ENCODE measurements at regions not wholly inside any gene's neighbourhood (a gene's known extent, or its start where the extent isn't known, plus 50 kb on each side); places are given as distances from the start of the nearest gene placed in this dataset.

GRCh38 chr5:31137676-31138075, 55.8 kb upstream of the CDH6 start:
- intact Hi-C loops (cut with micrococcal nuclease) = no loop called here

- intact Hi-C loops (cut with micrococcal nuclease) = no loop called here
These were observed 57.9 kb upstream of the CDH6 start for GRCh38 chr5:31135542-31135941.

- intact Hi-C loops (cut with micrococcal nuclease) = no loop called here
These were observed 60.0 kb upstream of the CDH6 start for GRCh38 chr5:31133488-31133887.

GRCh38 chr5:31131381-31131891, 62.0 kb upstream of the CDH6 start:
- intact Hi-C loops (cut with micrococcal nuclease) = no loop called here

GRCh38 chr5:31130676-31131075, 62.8 kb upstream of the CDH6 start:
- intact Hi-C loops (cut with micrococcal nuclease) = no loop called here

GRCh38 chr5:31124651-31125305, 68.7 kb upstream of the CDH6 start:
- intact Hi-C loops (cut with micrococcal nuclease) = no loop called here

- intact Hi-C loops (cut with micrococcal nuclease) = no loop called here
These were observed 69.5 kb upstream of the CDH6 start for GRCh38 chr5:31124026-31124425.

GRCh38 chr5:31122998-31123951, 70.2 kb upstream of the CDH6 start:
- intact Hi-C loops (cut with micrococcal nuclease) = no loop called here

- intact Hi-C loops (cut with micrococcal nuclease) = no loop called here
These were observed 72.3 kb upstream of the CDH6 start for GRCh38 chr5:31121224-31121623.

GRCh38 chr5:31120642-31120948, 72.9 kb upstream of the CDH6 start:
- intact Hi-C loops (cut with micrococcal nuclease) = no loop called here

- intact Hi-C loops (cut with micrococcal nuclease) = no loop called here
These were observed 73.4 kb upstream of the CDH6 start for GRCh38 chr5:31119938-31120641.

GRCh38 chr5:31116466-31117031, 76.9 kb upstream of the CDH6 start:
- intact Hi-C loops (cut with micrococcal nuclease) = no loop called here

GRCh38 chr5:31114817-31115216, 78.7 kb upstream of the CDH6 start:
- intact Hi-C loops (cut with micrococcal nuclease) = no loop called here

- intact Hi-C loops (cut with micrococcal nuclease) = no loop called here
These were observed 79.7 kb upstream of the CDH6 start for GRCh38 chr5:31113666-31114350.

GRCh38 chr5:31113101-31113500, 80.4 kb upstream of the CDH6 start:
- intact Hi-C loops (cut with micrococcal nuclease) = no loop called here

- intact Hi-C loops (cut with micrococcal nuclease) = no loop called here
These were observed 86.4 kb upstream of the CDH6 start for GRCh38 chr5:31107091-31107518.

GRCh38 chr5:31106691-31107090, 86.8 kb upstream of the CDH6 start:
- intact Hi-C loops (cut with micrococcal nuclease) = no loop called here

GRCh38 chr5:31106278-31106677, 87.2 kb upstream of the CDH6 start:
- intact Hi-C loops (cut with micrococcal nuclease) = no loop called here

- intact Hi-C loops (cut with micrococcal nuclease) = no loop called here
These were observed 88.7 kb upstream of the CDH6 start for GRCh38 chr5:31104775-31105174.

GRCh38 chr5:31100781-31101310, 92.6 kb upstream of the CDH6 start:
- intact Hi-C loops (cut with micrococcal nuclease) = no loop called here

- intact Hi-C loops (cut with micrococcal nuclease) = no loop called here
These were observed 93.4 kb upstream of the CDH6 start for GRCh38 chr5:31100047-31100575.

Data from T-helper 1 cell treated with Interleukin-12 subunit alpha and Interleukin-12 subunit beta and Interleukin-4 antibody, amounts not matched to agents 30 ng/mL and 1 ng/mL, for 36 hours (primary cell).